ENCODE measurements at regions not wholly inside any gene's neighbourhood (a gene's known extent, or its start where the extent isn't known, plus 50 kb on each side); places are given as distances from the start of the nearest gene placed in this dataset.

GRCh38 chr16:55040366-55041086 lies 109.9 kb downstream of the IRX5 start:
- CTCF ChIA-PET = no interaction called here
- POLR2A ChIA-PET = no interaction called here
- H3K27ac Mint-ChIP-seq = no peak overlapping the region
- H3K27me3 Mint-ChIP-seq = peaks cover 4% of the 10 kb centered on the region
- intact Hi-C loops (cut with micrococcal nuclease) = no loop called here
- no peaks in the 10 kb centered on the region for H3K9me3 Mint-ChIP-seq
- ATAC-seq (ENCODE audit: low read depth) (no peak), DNase-seq (no peak)
- no peaks in the 10 kb centered on the region for H3K36me3 Mint-ChIP-seq (ENCODE audit: low read depth)
- TF ChIP-seq, protein P1, sequence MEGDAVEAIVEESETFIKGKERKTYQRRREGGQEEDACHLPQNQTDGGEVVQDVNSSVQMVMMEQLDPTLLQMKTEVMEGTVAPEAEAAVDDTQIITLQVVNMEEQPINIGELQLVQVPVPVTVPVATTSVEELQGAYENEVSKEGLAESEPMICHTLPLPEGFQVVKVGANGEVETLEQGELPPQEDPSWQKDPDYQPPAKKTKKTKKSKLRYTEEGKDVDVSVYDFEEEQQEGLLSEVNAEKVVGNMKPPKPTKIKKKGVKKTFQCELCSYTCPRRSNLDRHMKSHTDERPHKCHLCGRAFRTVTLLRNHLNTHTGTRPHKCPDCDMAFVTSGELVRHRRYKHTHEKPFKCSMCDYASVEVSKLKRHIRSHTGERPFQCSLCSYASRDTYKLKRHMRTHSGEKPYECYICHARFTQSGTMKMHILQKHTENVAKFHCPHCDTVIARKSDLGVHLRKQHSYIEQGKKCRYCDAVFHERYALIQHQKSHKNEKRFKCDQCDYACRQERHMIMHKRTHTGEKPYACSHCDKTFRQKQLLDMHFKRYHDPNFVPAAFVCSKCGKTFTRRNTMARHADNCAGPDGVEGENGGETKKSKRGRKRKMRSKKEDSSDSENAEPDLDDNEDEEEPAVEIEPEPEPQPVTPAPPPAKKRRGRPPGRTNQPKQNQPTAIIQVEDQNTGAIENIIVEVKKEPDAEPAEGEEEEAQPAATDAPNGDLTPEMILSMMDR (IDR thresholded peaks at IDR 0.05) = no peak
- H3K4me1 Mint-ChIP-seq = no peaks in the 10 kb centered on the region
- no peak overlapping the region for H3K4me3 Mint-ChIP-seq

DNA sequence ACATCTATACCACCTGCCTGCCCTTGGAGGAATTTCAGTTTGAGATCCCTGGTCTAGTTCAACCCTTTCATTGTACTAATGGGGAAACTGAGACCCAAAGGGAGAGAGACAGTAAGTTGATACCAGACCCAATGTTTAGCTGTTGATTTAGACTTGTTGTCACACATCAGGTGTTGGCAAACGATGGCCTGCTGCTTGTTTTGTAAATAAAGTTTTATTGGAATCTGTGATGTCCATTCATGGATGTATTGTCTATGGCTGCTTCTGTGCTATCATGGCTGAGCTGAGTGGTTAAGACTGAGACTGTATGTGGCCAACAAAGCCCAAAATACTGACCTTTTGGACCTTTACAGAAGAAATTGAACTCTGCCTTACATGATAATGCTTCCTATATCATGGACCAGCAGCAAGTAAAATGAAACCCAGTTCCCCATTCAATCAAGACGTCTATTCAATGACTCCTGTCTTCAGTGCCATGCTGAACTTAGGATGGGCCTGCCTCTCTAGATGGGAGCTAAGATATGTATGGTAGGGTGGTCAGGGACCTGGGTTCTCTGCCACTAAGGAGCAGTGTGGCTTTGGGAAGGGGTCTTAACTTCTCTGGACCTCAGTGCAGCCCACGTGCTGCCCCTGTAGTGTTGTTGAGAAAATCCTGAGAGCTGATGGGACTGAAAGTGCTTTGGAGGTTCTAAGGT lies 111.0 kb downstream of the IRX5 start:
- Mint-ChIP-seq H3K9me3 (no peaks in the 10 kb centered on the region), H3K27ac (no peak overlapping the region), H3K27me3 (peaks cover 4% of the 10 kb centered on the region), H3K4me1 (no peaks in the 10 kb centered on the region), H3K36me3 (ENCODE audit: low read depth) (no peaks in the 10 kb centered on the region), H3K4me3 (no peak overlapping the region)
- DNase-seq = no peak
- TF ChIP-seq, protein P1 (IDR thresholded peaks at IDR 0.05) = no peak
- intact Hi-C loops (cut with micrococcal nuclease) = no loop called here
- POLR2A ChIA-PET = no interaction called here
- CTCF ChIA-PET = no interaction called here
- ATAC-seq (ENCODE audit: low read depth) = no peak

- Mint-ChIP-seq H3K4me1 (no peaks in the 10 kb centered on the region), H3K9me3 (no peaks in the 10 kb centered on the region), H3K27ac (no peak overlapping the region), H3K4me3 (no peak overlapping the region), H3K27me3 (peaks cover 4% of the 10 kb centered on the region), H3K36me3 (ENCODE audit: low read depth) (no peaks in the 10 kb centered on the region)
- CTCF ChIA-PET = no interaction called here
- TF ChIP-seq, protein P1 (IDR thresholded peaks at IDR 0.05) = no peak
- POLR2A ChIA-PET = no interaction called here
- DNase-seq (no peak), ATAC-seq (ENCODE audit: low read depth) (no peak)
- intact Hi-C loops (cut with micrococcal nuclease) = no loop called here
Measured at GRCh38 chr16:55042556-55043432, 112.1 kb downstream of the IRX5 start.

- Mint-ChIP-seq H3K27me3 (peaks cover 4% of the 10 kb centered on the region), H3K27ac (no peak overlapping the region), H3K4me3 (no peak overlapping the region), H3K9me3 (no peaks in the 10 kb centered on the region), H3K36me3 (ENCODE audit: low read depth) (no peaks in the 10 kb centered on the region), H3K4me1 (no peaks in the 10 kb centered on the region)
- DNase-seq (no peak), ATAC-seq (ENCODE audit: low read depth) (no peak)
- ChIA-PET CTCF (no interaction called here), POLR2A (no interaction called here)
- intact Hi-C loops (cut with micrococcal nuclease) = no loop called here
- TF ChIP-seq, protein P1 (IDR thresholded peaks at IDR 0.05) = no peak
Measured at GRCh38 chr16:55043499-55043898, 112.8 kb downstream of the IRX5 start.
